Fibroblast of skin of right biceps (primary cell): ENCODE measurements at regions not wholly inside any gene's neighbourhood (a gene's known extent, or its start where the extent isn't known, plus 50 kb on each side); places are given as distances from the start of the nearest gene placed in this dataset.
A peak's percentile ranks its signal among the peaks of the same experiment; 100 is the strongest.
"Not testable (repeated sequence)": the region's sequence is repeated elsewhere in the genome, so short reads cannot be mapped to it uniquely, and the experiment has no call there.

Experiments used
- DNase-seq: peaks from one replicate; pipeline ENCODE4 v3.0.0-alpha.2; 2013

GRCh38 chr3:73120710-73121109 is 59.3 kb downstream of the EBLN2 start:
- DNase-seq: no peak

- DNase-seq: no peak
Measured at GRCh38 chr3:73121669-73122331, 60.3 kb downstream of the EBLN2 start.

DNA sequence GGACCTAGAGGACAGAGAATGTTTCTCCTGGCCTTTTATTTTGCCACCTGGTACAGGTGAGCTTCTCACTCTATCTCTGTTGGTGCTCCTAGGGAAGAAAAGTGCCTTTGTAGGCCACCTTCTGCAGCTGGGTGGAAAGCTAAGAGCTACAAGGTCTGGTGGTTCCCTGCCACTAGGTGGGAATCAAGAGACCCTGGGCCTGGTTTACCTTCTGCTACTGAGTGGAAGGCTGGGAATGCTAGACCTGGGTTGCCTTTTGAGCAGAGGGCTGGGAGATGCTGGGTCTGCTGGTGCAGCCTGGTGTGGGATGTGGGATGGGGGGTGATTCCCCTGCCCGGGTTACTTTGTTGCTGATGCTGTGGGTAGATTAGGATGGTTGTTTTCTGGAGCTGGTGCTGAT is 72.6 kb downstream of the EBLN2 start:
- no peak for DNase-seq

GRCh38 chr3:73136941-73137340 is 75.5 kb downstream of the EBLN2 start:
- no peak for DNase-seq

- no peak for DNase-seq
Measured at GRCh38 chr3:73137736-73138403, 76.4 kb downstream of the EBLN2 start.

GRCh38 chr3:73140772-73141442 is 79.4 kb downstream of the EBLN2 start:
- DNase-seq: no peak

DNA sequence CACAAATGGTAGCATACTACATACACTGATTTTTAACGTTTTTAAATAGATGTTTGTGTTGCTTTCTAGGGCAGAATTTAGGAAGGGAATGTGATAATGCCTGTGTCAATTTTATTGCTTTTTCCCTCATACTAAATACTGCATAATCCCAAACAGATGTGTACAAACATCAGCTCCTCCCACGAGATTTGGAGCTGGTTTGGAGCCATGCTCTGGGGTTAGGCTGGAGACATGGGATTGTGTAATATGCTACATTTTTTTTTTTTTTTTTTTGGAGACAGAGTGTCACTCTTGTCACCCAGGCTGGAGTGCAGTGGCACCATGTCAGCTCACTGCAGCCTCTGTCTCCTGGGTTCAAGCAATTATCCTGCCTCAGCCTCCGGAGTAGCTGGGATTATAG is 80.1 kb downstream of the EBLN2 start:
- DNase-seq: peak; percentile 4

- no peak for DNase-seq
Measured at GRCh38 chr3:73143401-73143800, 81.9 kb downstream of the EBLN2 start.

GRCh38 chr3:73143821-73144237 is 82.4 kb downstream of the EBLN2 start:
- peak; percentile 79 for DNase-seq

DNA sequence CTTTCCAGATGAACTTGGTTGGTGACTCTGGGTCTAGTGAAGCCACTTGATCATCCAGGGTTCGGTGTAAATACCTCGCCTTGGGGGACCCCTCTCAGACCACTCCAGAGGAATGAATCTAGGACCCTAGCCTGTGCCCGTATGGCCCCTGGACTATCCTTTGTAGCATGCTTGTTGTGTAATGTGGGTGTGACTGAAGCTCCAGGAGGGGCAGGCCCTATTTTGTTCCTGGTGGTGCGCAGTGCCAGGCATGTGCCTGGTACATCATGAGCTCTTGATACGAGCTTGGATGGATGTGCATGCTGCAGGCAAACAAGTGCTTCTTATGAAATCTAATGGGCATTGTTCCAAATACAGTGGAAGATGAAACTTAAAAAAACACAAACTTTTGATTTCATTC is 82.8 kb downstream of the EBLN2 start:
- no peak for DNase-seq

DNA sequence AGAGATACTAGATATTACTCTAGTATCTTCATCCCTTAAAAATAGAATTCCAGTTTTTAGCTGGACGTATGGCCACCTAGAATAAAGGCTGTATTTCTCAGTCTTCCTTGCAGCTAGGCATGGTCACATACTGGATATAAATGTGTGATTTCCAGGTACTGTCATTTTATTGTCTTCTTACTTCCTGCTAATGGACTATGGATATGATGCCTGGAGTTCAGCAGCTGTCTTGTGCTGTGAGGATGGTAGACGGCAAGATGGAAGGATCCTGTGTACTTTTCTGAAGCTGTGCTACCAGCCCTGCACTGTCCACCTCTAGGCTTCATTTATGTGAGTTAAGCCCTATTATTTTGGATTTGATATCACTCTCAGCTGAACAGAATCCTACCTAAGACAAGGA is 83.4 kb downstream of the EBLN2 start:
- no peak for DNase-seq

GRCh38 chr3:73147479-73147878 is 86.0 kb downstream of the EBLN2 start:
- DNase-seq: not testable (repeated sequence)

DNA sequence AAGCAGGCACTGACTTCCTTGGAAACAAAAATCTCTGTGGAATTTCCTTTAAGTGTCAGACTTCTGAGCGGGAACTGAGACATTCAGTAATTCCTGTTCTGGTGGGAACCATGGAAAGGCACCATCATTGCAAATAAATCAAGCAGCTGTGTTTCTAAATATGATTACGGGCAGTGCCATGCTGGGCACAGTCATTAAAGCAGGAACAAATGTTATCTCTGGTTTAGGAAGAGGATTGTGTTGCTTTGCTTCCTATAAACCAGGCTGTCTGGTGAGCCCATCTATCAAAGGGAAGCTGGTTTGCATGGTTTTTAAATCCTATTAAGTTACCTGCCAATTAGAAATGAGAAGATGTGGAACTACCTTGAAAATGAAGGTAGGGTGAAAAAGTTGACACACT is 86.7 kb downstream of the EBLN2 start:
- DNase-seq: no peak

DNA sequence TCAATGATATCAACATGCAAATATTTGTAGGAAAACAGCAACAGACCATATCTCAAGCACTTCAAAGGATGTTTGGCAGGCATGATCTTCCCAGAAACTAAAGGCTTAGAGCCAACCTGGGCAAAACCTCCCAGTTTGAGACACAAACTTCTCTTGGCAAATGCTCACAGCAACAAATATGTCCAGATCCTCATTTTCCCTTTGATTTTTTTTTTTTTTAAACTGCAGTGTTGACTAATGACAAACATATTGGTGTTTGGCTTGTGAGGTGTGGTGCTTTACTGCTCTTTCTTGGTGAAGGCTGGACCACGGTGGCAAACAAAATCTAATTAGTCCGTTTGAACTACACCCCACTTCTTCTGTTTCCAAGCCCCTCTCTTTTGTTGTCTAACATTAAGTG is 87.2 kb downstream of the EBLN2 start:
- DNase-seq: no peak

- DNase-seq: no peak
Measured at GRCh38 chr3:73150369-73151130, 89.1 kb downstream of the EBLN2 start.

DNA sequence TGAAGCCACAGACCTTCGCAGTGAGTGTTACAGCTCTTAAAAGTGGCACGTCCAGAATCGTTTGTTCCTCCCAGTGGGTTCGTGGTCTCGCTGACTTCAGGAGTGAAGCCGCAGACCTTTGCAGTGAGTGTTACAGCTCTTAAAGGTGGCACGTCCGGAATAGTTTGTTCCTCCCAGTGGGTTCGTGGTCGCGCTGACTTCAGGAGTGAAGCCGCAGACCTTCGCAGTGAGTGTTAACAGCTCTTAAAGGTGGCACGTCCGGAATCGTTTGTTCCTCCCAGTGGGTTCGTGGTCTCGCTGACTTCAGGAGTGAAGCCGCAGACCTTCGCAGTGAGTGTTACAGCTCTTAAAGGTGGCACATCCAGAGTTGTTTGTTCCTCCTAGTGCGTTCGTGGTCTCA is 91.1 kb downstream of the EBLN2 start:
- not testable (repeated sequence) for DNase-seq

DNA sequence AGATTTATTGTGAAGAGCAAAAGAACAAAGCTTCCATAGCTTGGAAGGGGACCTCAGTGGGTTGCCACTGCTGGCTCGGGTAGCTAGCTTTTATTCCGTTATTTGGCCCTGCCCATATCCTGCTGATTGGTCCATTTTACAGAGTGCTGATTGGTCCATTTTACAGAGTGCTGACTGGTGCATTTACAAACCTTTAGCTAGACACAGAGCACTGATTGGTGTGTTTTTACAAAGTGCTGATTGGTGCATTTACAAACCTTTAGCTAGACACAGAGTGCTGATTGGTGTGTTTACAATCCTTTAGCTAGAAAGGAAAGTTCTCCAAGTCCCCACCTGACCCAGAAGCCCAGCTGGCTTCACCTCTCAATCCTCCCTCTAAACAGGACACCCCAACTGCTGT is 91.6 kb downstream of the EBLN2 start:
- not testable (repeated sequence) for DNase-seq

DNA sequence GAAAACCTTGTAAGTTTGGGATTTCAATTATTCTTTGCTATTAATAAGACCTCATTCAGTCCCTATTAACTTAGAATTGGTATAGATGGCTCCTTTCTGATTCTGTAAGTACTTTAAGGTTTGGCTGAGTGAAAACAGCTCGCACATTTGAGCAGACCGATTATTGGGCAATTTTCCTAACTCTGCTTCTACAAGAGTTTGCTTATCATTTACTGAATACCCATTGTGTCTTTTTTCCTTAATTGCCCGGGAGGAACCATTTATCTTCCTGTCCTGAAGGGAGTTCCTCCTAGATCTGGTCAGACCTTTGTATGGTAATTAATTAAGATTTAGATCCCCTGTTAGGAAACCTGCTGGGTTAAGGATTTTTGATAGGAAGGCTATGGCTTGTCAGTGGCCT is 92.8 kb downstream of the EBLN2 start:
- DNase-seq: not testable (repeated sequence)

- not testable (repeated sequence) for DNase-seq
Measured at GRCh38 chr3:73155441-73155840, 94.0 kb downstream of the EBLN2 start.

- DNase-seq: no peak
Measured at GRCh38 chr3:73164622-73165021, 103.2 kb downstream of the EBLN2 start.

DNA sequence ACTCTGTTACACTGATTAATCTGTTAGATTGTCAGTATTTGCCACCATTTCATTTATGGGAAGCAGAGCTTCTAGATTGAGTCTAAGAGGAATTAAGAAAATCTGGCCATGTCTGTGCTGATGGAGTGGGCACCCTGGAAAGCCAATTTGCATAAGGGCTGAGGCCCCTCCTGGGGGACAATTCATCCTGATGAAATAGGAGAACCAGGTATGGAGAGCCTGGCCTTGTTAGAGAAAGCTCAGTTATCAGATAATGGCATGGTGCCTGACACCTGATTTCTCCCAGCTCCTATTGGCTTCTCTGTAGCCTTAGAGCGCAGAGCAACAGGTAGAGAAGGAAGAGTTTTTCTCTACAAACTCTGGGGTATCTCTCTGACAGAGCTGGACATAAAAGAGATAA is 114.2 kb downstream of the EBLN2 start:
- no peak for DNase-seq

DNA sequence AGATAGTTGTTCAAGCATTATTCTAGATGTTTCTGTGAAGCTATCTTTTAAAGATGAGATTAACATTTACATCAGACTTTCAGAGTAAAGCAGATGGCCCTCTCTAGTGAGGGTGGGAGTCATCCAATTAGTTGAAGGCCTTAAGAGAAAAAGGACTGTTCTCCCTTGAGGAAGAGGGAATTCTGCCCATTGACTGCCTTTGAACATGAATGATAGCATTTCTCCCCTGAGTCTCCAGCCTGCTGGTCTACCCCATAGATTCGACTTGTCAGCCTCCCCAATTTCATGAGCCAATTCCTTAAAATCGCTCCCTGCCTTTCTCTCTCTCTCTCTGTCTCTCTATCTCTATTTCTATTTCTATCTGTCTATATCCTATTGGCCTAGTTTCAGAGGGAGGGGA is 115.5 kb downstream of the EBLN2 start:
- DNase-seq: no peak

- DNase-seq: no peak
Measured at GRCh38 chr3:73177827-73178226, 116.4 kb downstream of the EBLN2 start.

DNA sequence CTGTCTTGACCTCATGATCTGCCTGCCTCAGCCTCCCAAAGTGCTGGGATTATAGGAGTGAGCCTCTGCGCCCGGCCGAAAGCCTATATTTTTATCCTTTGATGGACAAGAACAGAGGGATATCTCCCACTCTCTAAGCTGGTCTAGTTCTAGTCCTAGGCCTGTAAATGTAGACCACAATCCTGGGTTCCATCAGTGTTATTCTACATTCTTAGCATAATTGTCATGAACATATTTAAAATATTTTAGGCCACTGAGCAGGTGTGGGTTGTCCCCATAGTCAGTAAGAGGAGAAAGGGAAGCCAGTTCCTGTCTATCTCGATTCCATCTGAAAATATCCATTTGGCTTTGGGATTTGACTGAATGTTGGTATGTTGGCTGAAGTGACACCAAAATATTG is 118.1 kb downstream of the EBLN2 start:
- no peak for DNase-seq
